ENCODE measurements at regions not wholly inside any gene's neighbourhood (a gene's known extent, or its start where the extent isn't known, plus 50 kb on each side); places are given as distances from the start of the nearest gene placed in this dataset.
A peak's percentile ranks its signal among the peaks of the same experiment; 100 is the strongest.

DNA sequence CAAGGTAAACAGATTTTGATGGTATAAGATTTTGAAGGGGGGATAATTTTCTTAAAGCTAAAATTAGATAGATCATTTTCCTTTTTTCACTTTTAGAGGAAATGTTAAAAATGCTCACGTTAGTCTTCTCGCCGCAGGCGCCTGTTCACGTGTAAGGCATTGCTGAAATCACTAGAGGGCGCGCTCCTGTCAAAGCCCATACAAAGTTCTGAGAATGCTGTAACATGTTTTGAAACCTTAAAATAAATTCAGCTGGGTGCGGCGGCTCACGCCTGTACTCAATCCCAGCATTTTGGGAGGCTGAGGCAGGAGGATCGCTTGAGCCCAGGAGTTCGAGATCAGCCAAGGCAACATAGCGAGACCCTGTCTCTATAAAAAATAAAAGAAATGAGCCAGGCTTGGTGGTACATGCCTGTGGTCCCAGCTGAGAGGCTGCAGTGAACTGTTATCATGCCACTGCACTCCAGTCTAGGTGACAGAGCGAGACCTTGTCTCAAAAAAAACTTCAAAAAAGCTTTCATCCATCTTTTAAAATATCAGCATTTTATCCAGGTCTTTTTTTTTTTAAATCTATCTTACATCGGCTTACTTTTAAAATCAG is 138.0 kb downstream of the RBMX2 start:
- Histone ChIP-seq H3K36me3 (ENCODE audit: control insufficient read depth in 2 of 4, insufficient read depth in 4 of 4, low read length in 3 of 4) (no peaks in the 10 kb centered on the region), H2BK15ac (ENCODE audit: low read length) (no peak overlapping the region), H3K4ac (replicated peaks; ENCODE audit: insufficient read length, low read depth, low read length) (no peak overlapping the region), H2BK12ac (ENCODE audit: low read depth, low read length) (no peak overlapping the region), H2BK120ac (replicated peaks; ENCODE audit: low read depth, low read length) (no peak overlapping the region), H4K5ac (ENCODE audit: insufficient read length, low read depth, low read length) (no peak overlapping the region), H3K9ac (replicated peaks in 1 of 4; ENCODE audit: extremely low read depth in 1 of 4, low read depth in 3 of 4, low read length in 3 of 4) (no peak overlapping the region), H3K4me3 (ENCODE audit: extremely low read depth in 1 of 4, insufficient read depth in 2 of 4, low read depth in 3 of 4, low read length in 4 of 4) (no peak overlapping the region), H3K14ac (ENCODE audit: insufficient read length) (no peak overlapping the region), H3K27me3 (replicated peaks in 1 of 4; ENCODE audit: control insufficient read depth in 3 of 4, extremely low read depth in 1 of 4, insufficient read depth in 3 of 4, low read length in 3 of 4) (no peaks in the 10 kb centered on the region), H3K18ac (ENCODE audit: extremely low read depth, low read length) (no peak overlapping the region), H3K23ac (ENCODE audit: insufficient read length) (no peak overlapping the region), H2BK20ac (ENCODE audit: low read length) (no peak overlapping the region), H3K79me1 (ENCODE audit: low read depth, low read length) (no peaks in the 10 kb centered on the region), H4K91ac (replicated peaks; ENCODE audit: insufficient read length, low read length) (no peak overlapping the region), H2AFZ (ENCODE audit: low read length) (no peak overlapping the region), H3K56ac (replicated peaks; ENCODE audit: insufficient read length, low read depth, low read length) (no peak overlapping the region), H3K4me2 (ENCODE audit: insufficient read depth in 1 of 2, low read depth in 2 of 2, low read length in 2 of 2) (no peak overlapping the region), H3K9me3 (ENCODE audit: insufficient read depth in 2 of 2, low read depth in 1 of 2, low read length in 1 of 2) (no peaks in the 10 kb centered on the region), H4K8ac (ENCODE audit: extremely low read depth, insufficient read depth, low read length) (no peak overlapping the region), H3K4me1 (replicated peaks in 1 of 4; ENCODE audit: control insufficient read depth in 3 of 4, insufficient read depth in 4 of 4, low read length in 3 of 4) (no peaks in the 10 kb centered on the region), H2BK5ac (ENCODE audit: low read depth, low read length) (no peak overlapping the region), H3K79me2 (ENCODE audit: control insufficient read depth in 1 of 2, insufficient read depth in 2 of 2, low read length in 2 of 2) (no peaks in the 10 kb centered on the region), H3K23me2 (ENCODE audit: low read depth, low read length) (no peaks in the 10 kb centered on the region), H4K20me1 (replicated peaks in 1 of 2; ENCODE audit: control insufficient read depth in 1 of 2, insufficient read depth in 2 of 2, low read length in 2 of 2) (no peaks in the 10 kb centered on the region), H2AK5ac (ENCODE audit: low read depth, low read length) (no peak overlapping the region), H3K27ac (ENCODE audit: low read depth, low read length) (no peak overlapping the region)
- 41% methylated on average over 12 of the region's 15 CpGs; no CpG with 5 or more reads in 1 of the 2 experiments for WGBS, 2 experiments (ENCODE audit: extremely low coverage in 1 of 2, insufficient coverage in 1 of 2, insufficient read length in 1 of 2, insufficient replicate concordance in 2 of 2, low coverage in 1 of 2, low lambda C conversion rate in 2 of 2, missing lambda C conversion rate in 1 of 2)
- ChIA-PET CTCF (ENCODE audit: partially characterized antibody) (interaction anchor here (0.6 to 1.9 kb wide), 11 partner anchors 10 to 1892 kb away, joined by 3 to 10 read pairs (median 4); no protein-coding TSS in a partner anchor), POLR2A (ENCODE audit: partially characterized antibody) (no interaction called here)
- DNase-seq (ENCODE audit: low read depth in 1 of 2, low spot score in 2 of 2) (peak in 1 of 2 experiments; percentile 52), FAIRE-seq (no peak)
- no peak for TF ChIP-seq ASH2L (IDR thresholded peaks at IDR 0.05; ENCODE audit: low read length)
- TF ChIP-seq CHD2 (IDR thresholded peaks at IDR 0.05; ENCODE audit: low read length): no peak
- TF ChIP-seq, protein P1, sequence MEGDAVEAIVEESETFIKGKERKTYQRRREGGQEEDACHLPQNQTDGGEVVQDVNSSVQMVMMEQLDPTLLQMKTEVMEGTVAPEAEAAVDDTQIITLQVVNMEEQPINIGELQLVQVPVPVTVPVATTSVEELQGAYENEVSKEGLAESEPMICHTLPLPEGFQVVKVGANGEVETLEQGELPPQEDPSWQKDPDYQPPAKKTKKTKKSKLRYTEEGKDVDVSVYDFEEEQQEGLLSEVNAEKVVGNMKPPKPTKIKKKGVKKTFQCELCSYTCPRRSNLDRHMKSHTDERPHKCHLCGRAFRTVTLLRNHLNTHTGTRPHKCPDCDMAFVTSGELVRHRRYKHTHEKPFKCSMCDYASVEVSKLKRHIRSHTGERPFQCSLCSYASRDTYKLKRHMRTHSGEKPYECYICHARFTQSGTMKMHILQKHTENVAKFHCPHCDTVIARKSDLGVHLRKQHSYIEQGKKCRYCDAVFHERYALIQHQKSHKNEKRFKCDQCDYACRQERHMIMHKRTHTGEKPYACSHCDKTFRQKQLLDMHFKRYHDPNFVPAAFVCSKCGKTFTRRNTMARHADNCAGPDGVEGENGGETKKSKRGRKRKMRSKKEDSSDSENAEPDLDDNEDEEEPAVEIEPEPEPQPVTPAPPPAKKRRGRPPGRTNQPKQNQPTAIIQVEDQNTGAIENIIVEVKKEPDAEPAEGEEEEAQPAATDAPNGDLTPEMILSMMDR (IDR thresholded peaks at IDR 0.05; ENCODE audit: control extremely low read depth in 1 of 3, insufficient read depth in 1 of 3, low read depth in 1 of 3, low read length in 3 of 3): peak; percentile 20 to 55 (median 43)
- no peak for TF ChIP-seq EP300 (IDR thresholded peaks at IDR 0.05; ENCODE audit: borderline replicate concordance in 1 of 2, low read depth in 2 of 2, low read length in 2 of 2)
- no peak for TF ChIP-seq TBP (IDR thresholded peaks at IDR 0.05; ENCODE audit: low read depth, low read length)
- 0 out of 2 replicates have a peak, but pooled peaks have one; percentile 17 for TF ChIP-seq CREB1 (IDR thresholded peaks at IDR 0.05)
- TF ChIP-seq BCL11A (IDR thresholded peaks at IDR 0.05; ENCODE audit: low read depth in 2 of 2, low read length in 2 of 2): no peak
- no peak for TF ChIP-seq POLR2AphosphoS5 (IDR thresholded peaks at IDR 0.05; ENCODE audit: low read depth, low read length)
- no peak for TF ChIP-seq CBX8 (IDR thresholded peaks at IDR 0.05; ENCODE audit: borderline replicate concordance, low read depth, low read length)
- TF ChIP-seq, protein P2, sequence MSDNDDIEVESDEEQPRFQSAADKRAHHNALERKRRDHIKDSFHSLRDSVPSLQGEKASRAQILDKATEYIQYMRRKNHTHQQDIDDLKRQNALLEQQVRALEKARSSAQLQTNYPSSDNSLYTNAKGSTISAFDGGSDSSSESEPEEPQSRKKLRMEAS (IDR thresholded peaks at IDR 0.05): no peak
- TF ChIP-seq RAD21 (IDR thresholded peaks at IDR 0.05 in 1 of 2, conservative IDR thresholded peaks at IDR 0.05 in 1 of 2; ENCODE audit: low read depth in 2 of 2, low read length in 2 of 2): peak; percentile 46 to 71
